Eye (tissue), 1 donor: ENCODE measurements at regions not wholly inside any gene's neighbourhood (a gene's known extent, or its start where the extent isn't known, plus 50 kb on each side); places are given as distances from the start of the nearest gene placed in this dataset.
"Not testable (repeated sequence)": the region's sequence is repeated elsewhere in the genome, so short reads cannot be mapped to it uniquely, and the experiment has no call there.

Experiments
- DNase-seq: peaks from one replicate; pipeline ENCODE4 v3.0.0-alpha.2; 2015

DNA sequence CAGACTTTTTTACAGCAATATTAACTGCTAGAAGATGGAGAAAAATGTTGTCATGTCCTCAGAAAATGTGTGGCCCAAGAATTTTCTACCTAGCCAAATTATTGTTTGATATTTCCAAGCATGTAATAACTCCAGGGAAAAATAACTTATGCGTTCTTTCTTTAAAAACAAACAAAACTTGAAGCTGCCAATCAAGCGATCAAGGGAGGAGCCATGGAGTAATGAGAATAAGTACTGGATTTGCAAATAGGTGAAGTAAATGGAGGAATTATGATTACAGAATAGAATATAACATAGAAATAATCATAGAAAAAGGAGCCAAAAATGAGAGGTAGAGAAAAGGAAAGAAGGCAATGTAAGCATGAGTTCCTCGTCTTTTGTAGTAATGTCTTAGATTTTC lies 225.3 kb downstream of the DLEU7 start:
- DNase-seq, result no peak

DNA sequence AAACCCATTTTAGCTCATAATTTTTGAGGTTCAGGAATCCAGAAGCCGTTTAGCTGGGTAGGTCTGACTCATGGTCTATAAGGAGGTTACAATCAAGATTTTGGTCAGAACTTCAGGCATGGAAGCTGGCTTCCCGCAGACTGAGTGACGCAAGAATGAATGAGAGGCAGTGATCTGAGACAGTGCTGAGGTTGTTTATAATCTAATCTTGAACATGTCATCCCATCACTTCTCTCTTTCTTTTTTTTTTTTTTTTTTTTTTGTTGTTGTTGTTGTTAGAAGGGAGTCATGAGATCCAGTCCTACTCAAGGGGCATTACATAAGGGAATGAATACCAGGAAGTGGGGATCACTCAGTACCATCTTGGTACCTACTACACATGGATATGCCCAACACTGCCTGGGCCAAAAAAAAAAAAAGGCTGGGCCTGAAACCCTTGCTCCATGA lies 217.4 kb downstream of the DLEU7 start:
- DNase-seq, result no peak

- DNase-seq, result no peak
Observed at GRCh38 chr13:50627111-50627510, 216.4 kb downstream of the DLEU7 start.

- DNase-seq, result not testable (repeated sequence)
Observed at GRCh38 chr13:50628512-50628911, 215.0 kb downstream of the DLEU7 start.

DNA sequence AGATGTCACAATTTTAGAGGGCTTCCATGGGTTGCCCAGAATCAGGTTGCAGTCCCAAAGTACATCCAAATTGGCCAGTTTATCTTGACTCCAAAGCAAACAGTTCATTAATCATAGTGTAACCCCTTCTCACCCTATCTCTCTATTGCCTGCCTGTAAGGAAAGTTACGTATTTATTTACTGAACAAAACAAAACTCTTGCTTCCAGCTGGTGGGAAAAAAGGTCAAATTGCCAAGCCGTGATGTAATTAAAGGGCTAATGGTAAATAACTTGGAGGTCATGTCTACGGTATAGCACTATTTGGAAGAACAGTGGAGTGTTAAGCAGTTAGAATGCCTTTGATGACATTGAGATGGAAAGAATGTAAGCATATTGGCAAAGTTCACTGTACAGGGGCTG lies 214.0 kb downstream of the DLEU7 start:
- DNase-seq, result no peak

DNA sequence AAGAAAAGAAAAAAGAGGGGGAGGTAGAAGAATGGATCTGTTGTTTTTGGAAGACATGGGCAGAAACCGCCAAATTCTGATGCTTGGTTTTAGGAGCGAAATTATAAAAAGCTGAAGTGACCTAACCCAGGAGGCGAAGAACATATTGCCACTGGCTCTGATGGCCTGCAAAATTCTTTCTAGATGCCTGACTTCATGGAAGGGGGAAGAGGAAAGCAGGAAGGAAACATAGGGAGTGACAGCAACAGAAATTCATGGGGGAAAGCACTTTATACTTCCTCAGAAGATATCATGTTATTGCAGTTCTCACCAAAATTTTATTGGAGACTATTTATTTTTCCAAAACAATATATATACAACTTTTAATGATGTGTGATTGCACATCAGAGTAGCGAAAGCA lies 213.5 kb downstream of the DLEU7 start:
- no peak for DNase-seq

GRCh38 chr13:50631041-50631440 lies 212.5 kb downstream of the DLEU7 start:
- DNase-seq, result peak; percentile 6

DNA sequence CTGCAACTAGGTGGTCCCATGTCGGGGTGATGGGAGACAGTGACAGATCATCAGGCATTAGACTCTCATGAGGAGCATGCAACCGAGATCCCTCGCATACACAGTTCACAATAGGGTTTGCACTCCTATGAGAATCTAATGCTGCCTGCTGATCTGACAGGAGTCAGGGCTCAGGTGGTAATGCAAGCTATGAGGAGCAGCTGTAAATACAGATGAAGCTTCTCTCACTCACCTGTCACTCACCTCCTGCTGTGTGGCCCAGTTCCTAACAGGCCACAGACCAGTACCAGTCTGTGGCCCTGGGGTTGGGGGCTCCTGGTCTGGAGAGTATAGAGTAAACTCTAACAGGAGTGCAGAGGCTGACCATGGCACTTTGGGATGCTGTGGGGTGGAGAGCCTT lies 209.2 kb downstream of the DLEU7 start:
- no peak for DNase-seq

DNA sequence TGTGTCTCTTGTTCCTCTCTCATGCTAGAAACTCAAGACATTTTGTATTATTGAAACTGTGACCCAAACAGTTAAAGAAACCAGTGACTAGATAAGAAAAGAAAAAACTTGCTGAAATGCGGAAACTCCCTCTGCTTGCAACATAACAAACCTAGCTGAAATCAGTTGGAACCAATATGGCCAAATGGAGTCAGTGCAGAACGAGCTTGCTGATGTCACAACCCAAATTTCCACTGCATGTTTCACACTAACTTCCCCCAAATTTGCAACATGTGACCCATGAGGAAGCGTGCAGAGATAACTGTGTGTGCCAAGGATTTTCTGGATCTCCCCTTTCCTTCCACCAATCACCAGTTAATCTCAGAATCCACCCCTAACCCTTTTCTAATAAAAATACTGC lies 208.0 kb downstream of the DLEU7 start:
- peak; percentile 21 for DNase-seq

- peak; percentile 40 for DNase-seq
Observed at GRCh38 chr13:50636007-50636704, 207.3 kb downstream of the DLEU7 start.

GRCh38 chr13:50643060-50643459 lies 200.4 kb downstream of the DLEU7 start:
- no peak for DNase-seq

DNA sequence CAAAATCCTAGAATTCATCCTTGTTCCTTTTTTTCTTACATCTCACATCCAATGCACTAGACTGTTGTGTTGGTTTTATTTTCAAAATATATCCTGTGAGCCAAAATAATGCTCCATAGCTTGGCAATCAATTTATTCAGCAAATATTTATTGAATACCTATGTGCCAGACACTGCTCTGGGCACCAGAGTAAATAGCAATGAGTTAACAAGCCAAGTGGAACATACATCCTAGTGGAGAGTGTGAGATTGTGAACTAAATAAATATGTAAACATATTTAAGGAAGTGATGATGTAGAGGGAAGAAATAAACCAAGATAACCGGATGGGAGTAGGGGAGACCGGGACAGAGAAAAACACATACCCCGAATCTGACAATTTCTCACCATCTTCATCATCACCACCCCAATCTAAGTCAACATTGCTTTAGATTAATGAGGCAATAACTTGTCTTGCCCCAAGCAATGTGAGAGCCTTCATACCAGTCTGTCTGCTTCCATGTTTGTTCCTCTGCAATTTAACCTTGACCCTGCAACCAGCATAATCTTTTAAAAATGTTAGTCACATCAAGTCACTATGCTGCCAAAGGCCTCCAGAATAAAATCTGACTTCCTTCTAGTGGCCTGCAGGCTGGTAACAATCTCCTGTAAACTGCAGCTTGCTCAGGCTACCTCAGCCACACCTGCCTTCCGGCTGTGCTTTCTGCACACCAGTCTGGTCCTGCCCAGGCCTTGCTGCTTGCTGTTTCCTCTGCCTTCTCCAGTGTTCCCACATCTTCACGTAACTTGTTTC lies 199.2 kb downstream of the DLEU7 start:
- no peak for DNase-seq

DNA sequence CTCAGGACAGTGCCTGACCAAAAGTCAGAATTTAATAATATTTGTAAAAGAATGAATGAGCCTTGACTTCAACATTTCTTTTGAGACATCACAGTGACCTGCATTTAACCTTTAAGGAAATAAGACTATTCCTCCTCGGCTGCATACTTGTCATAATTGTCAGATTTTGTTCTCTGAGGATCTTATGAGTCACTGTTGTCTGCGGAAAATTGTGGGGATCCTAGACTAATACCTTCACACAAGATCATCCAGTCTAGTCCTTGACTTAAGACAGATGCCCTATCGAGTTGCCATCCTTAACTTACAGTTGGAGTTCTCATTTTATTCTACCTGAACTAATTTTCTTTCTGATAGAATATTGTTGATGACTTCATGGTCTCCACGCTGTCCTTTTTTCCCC lies 198.4 kb downstream of the DLEU7 start:
- DNase-seq, result no peak

- DNase-seq, result no peak
Observed at GRCh38 chr13:50646070-50646469, 197.4 kb downstream of the DLEU7 start.

DNA sequence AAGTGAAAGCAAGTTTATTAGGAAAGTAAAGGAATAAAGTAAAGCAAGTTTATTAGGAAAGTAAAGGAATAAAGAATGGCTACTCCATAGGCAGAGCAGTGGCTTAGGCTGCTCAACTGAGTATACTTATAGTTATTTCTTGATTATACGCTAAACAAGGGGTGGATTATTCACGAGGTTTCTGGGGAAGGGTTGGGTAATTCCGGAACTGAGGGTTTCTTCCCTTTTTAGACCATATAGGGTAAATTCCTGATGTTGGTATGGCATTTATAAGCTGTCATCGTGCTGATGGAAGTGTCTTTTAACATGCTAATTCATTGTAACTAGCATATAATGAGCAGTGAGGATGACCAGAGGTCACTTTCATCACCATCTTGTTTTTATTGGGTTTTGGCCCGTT lies 194.3 kb downstream of the DLEU7 start:
- DNase-seq, result no peak

DNA sequence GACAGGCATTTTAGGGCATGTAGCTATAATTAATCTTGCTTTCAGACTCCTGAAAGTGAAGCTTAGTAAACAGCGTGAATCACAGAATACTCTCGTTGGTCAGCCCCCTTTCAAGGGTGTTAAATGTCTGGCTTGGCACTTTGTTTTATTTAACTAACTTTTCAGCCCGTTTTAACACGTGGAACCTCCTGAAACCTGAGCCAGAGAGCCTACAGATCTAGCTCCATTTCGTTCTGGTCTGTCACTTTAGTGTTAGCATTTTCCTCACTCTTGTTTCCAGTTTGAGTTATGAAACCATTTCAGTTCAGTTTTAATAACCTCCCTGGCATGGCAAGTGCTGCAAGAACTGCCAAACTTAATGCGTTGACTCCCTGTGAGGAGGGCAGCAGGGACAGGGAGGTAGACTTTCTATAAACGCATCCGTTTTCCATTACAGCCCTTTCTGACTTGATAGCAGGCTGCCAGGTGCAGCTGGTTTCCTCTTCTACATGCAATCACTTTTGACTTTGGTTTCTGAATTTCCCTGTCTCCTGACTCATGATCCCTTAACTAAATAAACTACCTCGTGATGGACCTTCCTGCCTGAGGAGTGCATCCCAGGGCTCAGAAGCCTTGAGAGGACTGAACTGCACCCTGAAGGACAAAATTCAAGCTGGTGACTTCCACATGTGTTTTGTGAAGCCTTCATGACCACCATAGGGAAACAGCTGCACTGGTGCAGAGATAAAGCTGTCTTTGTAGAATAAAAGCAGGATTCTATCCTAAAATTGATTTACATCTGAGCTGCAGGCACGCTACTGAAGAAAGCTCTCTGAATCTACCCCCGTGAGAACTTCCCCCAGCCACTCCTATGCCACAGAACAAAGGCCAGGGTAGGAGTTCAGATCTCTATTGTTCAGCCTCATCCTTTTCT lies 192.6 kb downstream of the DLEU7 start:
- DNase-seq, result no peak

DNA sequence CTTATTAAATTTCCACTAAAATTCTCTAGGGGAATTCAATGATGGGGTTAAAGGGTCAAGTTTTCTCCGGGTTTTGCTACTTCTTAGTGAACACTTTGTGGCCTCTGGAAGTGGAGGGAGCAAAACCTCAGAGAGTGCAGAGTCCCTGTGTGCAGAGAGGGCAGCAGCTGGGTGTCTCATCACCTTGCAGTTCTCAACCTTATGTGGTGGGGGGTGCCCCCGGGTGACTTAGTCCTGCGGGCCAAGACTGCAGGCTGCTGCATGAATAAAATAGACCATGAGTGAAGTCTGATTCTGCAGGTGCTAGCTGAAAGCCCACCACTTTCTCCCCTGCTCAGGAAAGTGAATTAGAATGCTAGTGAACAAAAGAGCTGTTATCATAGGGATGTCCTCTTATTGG lies 191.6 kb downstream of the DLEU7 start:
- no peak for DNase-seq

DNA sequence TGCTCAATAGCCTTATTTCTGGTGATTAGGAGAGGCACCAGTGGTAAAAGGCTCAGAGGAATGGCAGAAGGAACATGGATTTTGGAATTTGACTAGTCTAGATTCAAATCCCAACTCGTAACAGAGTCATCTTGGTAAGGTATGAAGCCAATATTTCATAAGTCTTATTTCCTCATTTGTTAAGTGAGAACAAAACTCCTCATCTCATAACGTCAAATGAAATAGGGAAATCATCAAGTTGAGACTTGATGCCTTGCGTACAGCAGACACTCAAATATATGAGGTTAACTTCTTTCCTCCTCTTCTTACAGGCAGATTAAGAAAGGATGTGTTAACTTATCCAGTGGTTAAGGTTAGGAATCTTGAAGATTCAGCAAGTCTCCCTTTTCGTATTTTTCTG lies 189.2 kb downstream of the DLEU7 start:
- DNase-seq, result no peak

DNA sequence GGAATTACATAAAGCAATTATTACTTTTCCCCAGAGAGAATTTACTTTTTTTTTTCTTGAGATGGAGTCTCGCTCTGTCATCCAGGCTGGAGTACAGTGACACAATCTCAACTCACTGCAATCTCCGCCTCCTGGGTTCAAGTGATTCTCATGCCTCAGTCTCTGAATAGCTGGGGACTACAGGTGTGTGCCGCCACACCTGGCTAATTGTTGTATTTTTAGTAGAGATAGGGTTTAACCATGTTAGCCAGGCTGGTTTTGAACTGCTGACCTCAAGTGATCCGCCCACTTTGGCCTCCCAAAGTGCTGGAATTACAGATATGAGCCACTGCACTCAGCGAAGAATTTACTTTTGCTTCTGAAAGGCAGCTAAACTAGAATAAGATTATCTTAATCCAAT lies 181.6 kb downstream of the DLEU7 start:
- DNase-seq, result not testable (repeated sequence)

GRCh38 chr13:50664951-50665350 lies 178.5 kb downstream of the DLEU7 start:
- DNase-seq, result no peak

DNA sequence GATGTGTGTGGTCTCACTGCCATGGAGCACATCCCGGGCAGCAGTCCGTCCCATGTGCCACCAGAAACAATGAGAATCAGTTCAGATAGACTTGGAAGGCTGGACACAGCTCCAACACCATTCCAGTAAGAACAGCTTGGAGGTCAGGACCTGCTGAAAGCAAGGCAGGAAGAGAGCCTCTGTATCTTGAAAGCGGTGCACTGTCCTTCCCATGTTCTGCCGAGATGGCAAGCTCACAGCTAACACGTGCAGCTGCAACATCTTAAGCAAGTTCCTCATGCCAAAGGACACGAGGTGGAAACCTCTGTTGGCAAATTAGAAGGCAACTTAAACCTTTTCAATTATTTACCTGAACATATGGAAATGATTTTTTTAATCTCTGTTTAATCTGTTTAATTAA lies 175.4 kb downstream of the DLEU7 start:
- no peak for DNase-seq

GRCh38 chr13:50668691-50669271 lies 174.7 kb downstream of the DLEU7 start:
- no peak for DNase-seq

GRCh38 chr13:50670272-50670671 lies 173.2 kb downstream of the DLEU7 start:
- no peak for DNase-seq
